DND-41 (cell line): ENCODE measurements at regions not wholly inside any gene's neighbourhood (a gene's known extent, or its start where the extent isn't known, plus 50 kb on each side); places are given as distances from the start of the nearest gene placed in this dataset.

Experiments used
- ATAC-seq: fragments of 200-7000 bp; cut with Tn5 transposase; 3 replicates; pipeline ENCODE4 v1.9.1; 2021; ENCODE audit warnings: low read depth; ENCODE audit not compliant: insufficient read depth
- DNase-seq: peaks from one replicate; pipeline ENCODE4 v3.0.0-alpha.2; 2020
- H2AFZ ChIP-seq: 2 replicates; pipeline ENCODE4 v1.6.0; 2012; ENCODE audit warnings: low read depth, low read length
- H3K27ac ChIP-seq: 2 replicates; pipeline ENCODE4 v1.5.1; 2012; ENCODE audit warnings: low read length, inconsistent platforms
- H3K27me3 ChIP-seq: fragments of 200-600 bp; sonication (generic); 2 replicates; pipeline ENCODE4 v1.6.0; 2012; ENCODE audit warnings: low read length, mild to moderate bottlenecking, inconsistent platforms; ENCODE audit not compliant: insufficient read depth, poor library complexity
- H3K36me3 ChIP-seq: 2 replicates; pipeline ENCODE4 v1.5.1; 2012; ENCODE audit warnings: low read length, inconsistent platforms; ENCODE audit not compliant: insufficient read depth
- H3K4me1 ChIP-seq: 2 replicates; pipeline ENCODE4 v1.5.1; 2012; ENCODE audit warnings: mild to moderate bottlenecking, low read length; ENCODE audit not compliant: insufficient read depth
- H3K4me2 ChIP-seq: 2 replicates; pipeline ENCODE4 v1.6.0; 2012; ENCODE audit warnings: mild to moderate bottlenecking, moderate library complexity, low read length, inconsistent platforms; ENCODE audit not compliant: insufficient read depth
- H3K4me3 ChIP-seq, 2 experiments: fragments of 200-600 bp in 1 of 2; shearing (Covaris generic) in 1 of 2; 2 replicates each; pipeline ENCODE4 v1.5.1; 2012 to 2016; ENCODE audit warnings: inconsistent platforms in 2 of 2, low read length in 2 of 2, mild to moderate bottlenecking in 2 of 2, low read depth in 1 of 2, moderate library complexity in 1 of 2
- H3K79me2 ChIP-seq: 2 replicates; pipeline ENCODE4 v1.6.0; 2012; ENCODE audit warnings: low read length, inconsistent platforms; ENCODE audit not compliant: insufficient read depth
- H3K9ac ChIP-seq: 2 replicates; pipeline ENCODE4 v1.6.0; 2012; ENCODE audit warnings: low read depth, mild to moderate bottlenecking, inconsistent platforms, low read length, moderate library complexity
- H3K9me3 ChIP-seq: 2 replicates; pipeline ENCODE4 v1.5.1; 2012; ENCODE audit warnings: low read length, moderate library complexity, mild to moderate bottlenecking, inconsistent platforms; ENCODE audit not compliant: insufficient read depth, severe bottlenecking
- H4K20me1 ChIP-seq: 2 replicates; pipeline ENCODE4 v1.6.0; 2012; ENCODE audit warnings: low read length; ENCODE audit not compliant: insufficient read depth
- CTCF ChIP-seq: IDR thresholded peaks from 2 replicates; pipeline ENCODE4 v1.5.1; 2012; ENCODE audit warnings: borderline replicate concordance, low read length, moderate library complexity, mild to moderate bottlenecking; ENCODE audit not compliant: poor library complexity, severe bottlenecking; ENCODE audit errors: extremely low read depth
- EZH2 ChIP-seq: IDR thresholded peaks from 3 replicates; pipeline ENCODE4 v1.6.1; 2012; ENCODE audit warnings: borderline replicate concordance, low read depth, mild to moderate bottlenecking, moderate library complexity, low read length, inconsistent platforms; ENCODE audit not compliant: severe bottlenecking

GRCh38 chr4:24380957-24381665 is 203.2 kb downstream of the DHX15 start:
- ATAC-seq (no peak), DNase-seq (no peak)
- Histone ChIP-seq H2AFZ (no peak overlapping the region), H3K79me2 (no peaks in the 10 kb centered on the region), H3K9ac (no peak overlapping the region), H3K4me2 (no peak overlapping the region), H3K9me3 (no peaks in the 10 kb centered on the region), H3K27ac (no peak overlapping the region), H4K20me1 (no peaks in the 10 kb centered on the region), H3K36me3 (no peaks in the 10 kb centered on the region), H3K27me3 (no peaks in the 10 kb centered on the region), H3K4me1 (no peaks in the 10 kb centered on the region), H3K4me3 (no peak overlapping the region)
- TF ChIP-seq EZH2 (no peak), CTCF (no peak)

GRCh38 chr4:24373704-24374103 is 210.7 kb downstream of the DHX15 start:
- H3K27me3 ChIP-seq, result no peaks in the 10 kb centered on the region
- H3K4me1 ChIP-seq, result no peaks in the 10 kb centered on the region
- no peak overlapping the region for H2AFZ ChIP-seq
- no peak overlapping the region for H3K9ac ChIP-seq
- H3K4me2 ChIP-seq, result no peak overlapping the region
- no peaks in the 10 kb centered on the region for H3K36me3 ChIP-seq
- TF ChIP-seq CTCF (no peak), EZH2 (no peak)
- no peak for DNase-seq
- H4K20me1 ChIP-seq, result no peaks in the 10 kb centered on the region
- H3K27ac ChIP-seq, result no peak overlapping the region
- no peaks in the 10 kb centered on the region for H3K9me3 ChIP-seq
- no peaks in the 10 kb centered on the region for H3K79me2 ChIP-seq
- no peak overlapping the region for H3K4me3 ChIP-seq
- no peak for ATAC-seq

- Histone ChIP-seq H3K4me3 (no peak overlapping the region), H3K9ac (no peak overlapping the region), H2AFZ (no peak overlapping the region), H4K20me1 (no peaks in the 10 kb centered on the region), H3K79me2 (no peaks in the 10 kb centered on the region), H3K9me3 (no peaks in the 10 kb centered on the region), H3K27ac (no peak overlapping the region), H3K4me1 (no peaks in the 10 kb centered on the region), H3K27me3 (no peaks in the 10 kb centered on the region), H3K36me3 (no peaks in the 10 kb centered on the region), H3K4me2 (no peak overlapping the region)
- TF ChIP-seq CTCF (no peak), EZH2 (no peak)
- no peak for DNase-seq
- ATAC-seq, result no peak
These were observed 211.5 kb downstream of the DHX15 start for GRCh38 chr4:24372881-24373280.
